DND-41 (cell line): ENCODE measurements at regions not wholly inside any gene's neighbourhood (a gene's known extent, or its start where the extent isn't known, plus 50 kb on each side); places are given as distances from the start of the nearest gene placed in this dataset.
A peak's percentile ranks its signal among the peaks of the same experiment; 100 is the strongest.

Experiments used
- ATAC-seq: fragments of 200-7000 bp; cut with Tn5 transposase; 3 replicates; pipeline ENCODE4 v1.9.1; 2021; ENCODE audit warnings: low read depth; ENCODE audit not compliant: insufficient read depth
- DNase-seq: peaks from one replicate; pipeline ENCODE4 v3.0.0-alpha.2; 2020
- H2AFZ ChIP-seq: 2 replicates; pipeline ENCODE4 v1.6.0; 2012; ENCODE audit warnings: low read depth, low read length
- H3K27ac ChIP-seq: 2 replicates; pipeline ENCODE4 v1.5.1; 2012; ENCODE audit warnings: low read length, inconsistent platforms
- H3K27me3 ChIP-seq: fragments of 200-600 bp; sonication (generic); 2 replicates; pipeline ENCODE4 v1.6.0; 2012; ENCODE audit warnings: low read length, mild to moderate bottlenecking, inconsistent platforms; ENCODE audit not compliant: insufficient read depth, poor library complexity
- H3K36me3 ChIP-seq: 2 replicates; pipeline ENCODE4 v1.5.1; 2012; ENCODE audit warnings: low read length, inconsistent platforms; ENCODE audit not compliant: insufficient read depth
- H3K4me1 ChIP-seq: 2 replicates; pipeline ENCODE4 v1.5.1; 2012; ENCODE audit warnings: mild to moderate bottlenecking, low read length; ENCODE audit not compliant: insufficient read depth
- H3K4me2 ChIP-seq: 2 replicates; pipeline ENCODE4 v1.6.0; 2012; ENCODE audit warnings: mild to moderate bottlenecking, moderate library complexity, low read length, inconsistent platforms; ENCODE audit not compliant: insufficient read depth
- H3K4me3 ChIP-seq, 2 experiments: fragments of 200-600 bp in 1 of 2; shearing (Covaris generic) in 1 of 2; 2 replicates each; pipeline ENCODE4 v1.5.1; 2012 to 2016; ENCODE audit warnings: inconsistent platforms in 2 of 2, low read length in 2 of 2, mild to moderate bottlenecking in 2 of 2, low read depth in 1 of 2, moderate library complexity in 1 of 2
- H3K79me2 ChIP-seq: 2 replicates; pipeline ENCODE4 v1.6.0; 2012; ENCODE audit warnings: low read length, inconsistent platforms; ENCODE audit not compliant: insufficient read depth
- H3K9ac ChIP-seq: 2 replicates; pipeline ENCODE4 v1.6.0; 2012; ENCODE audit warnings: low read depth, mild to moderate bottlenecking, inconsistent platforms, low read length, moderate library complexity
- H3K9me3 ChIP-seq: 2 replicates; pipeline ENCODE4 v1.5.1; 2012; ENCODE audit warnings: low read length, moderate library complexity, mild to moderate bottlenecking, inconsistent platforms; ENCODE audit not compliant: insufficient read depth, severe bottlenecking
- H4K20me1 ChIP-seq: 2 replicates; pipeline ENCODE4 v1.6.0; 2012; ENCODE audit warnings: low read length; ENCODE audit not compliant: insufficient read depth
- EZH2 ChIP-seq: IDR thresholded peaks from 3 replicates; pipeline ENCODE4 v1.6.1; 2012; ENCODE audit warnings: borderline replicate concordance, low read depth, mild to moderate bottlenecking, moderate library complexity, low read length, inconsistent platforms; ENCODE audit not compliant: severe bottlenecking
- TF ChIP-seq, protein P1 (sequence below): IDR thresholded peaks from 2 replicates; pipeline ENCODE4 v1.5.1; 2012; ENCODE audit warnings: borderline replicate concordance, low read length, moderate library complexity, mild to moderate bottlenecking; ENCODE audit not compliant: poor library complexity, severe bottlenecking; ENCODE audit errors: extremely low read depth

DNA sequence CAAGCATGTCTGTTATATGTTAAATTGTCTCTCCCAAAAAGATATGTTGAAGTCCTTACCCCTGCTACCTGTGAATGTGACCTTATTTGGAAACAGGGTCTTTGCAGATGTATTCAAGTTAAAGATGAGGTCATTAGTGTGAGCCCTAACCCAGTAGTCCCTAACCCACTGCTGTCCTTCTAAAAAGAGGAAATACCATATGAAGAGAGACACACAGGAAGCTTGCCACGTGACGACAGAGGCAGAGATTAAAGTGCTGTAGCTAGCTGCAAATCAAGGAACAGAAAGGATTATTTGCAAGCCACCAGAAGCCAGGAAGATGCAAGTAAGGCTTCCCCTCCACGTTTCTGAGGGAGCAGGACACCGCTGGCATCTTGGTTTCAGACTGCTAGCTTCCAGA, 150.1 kb downstream of the HNRNPD start:
- TF ChIP-seq, protein P1, sequence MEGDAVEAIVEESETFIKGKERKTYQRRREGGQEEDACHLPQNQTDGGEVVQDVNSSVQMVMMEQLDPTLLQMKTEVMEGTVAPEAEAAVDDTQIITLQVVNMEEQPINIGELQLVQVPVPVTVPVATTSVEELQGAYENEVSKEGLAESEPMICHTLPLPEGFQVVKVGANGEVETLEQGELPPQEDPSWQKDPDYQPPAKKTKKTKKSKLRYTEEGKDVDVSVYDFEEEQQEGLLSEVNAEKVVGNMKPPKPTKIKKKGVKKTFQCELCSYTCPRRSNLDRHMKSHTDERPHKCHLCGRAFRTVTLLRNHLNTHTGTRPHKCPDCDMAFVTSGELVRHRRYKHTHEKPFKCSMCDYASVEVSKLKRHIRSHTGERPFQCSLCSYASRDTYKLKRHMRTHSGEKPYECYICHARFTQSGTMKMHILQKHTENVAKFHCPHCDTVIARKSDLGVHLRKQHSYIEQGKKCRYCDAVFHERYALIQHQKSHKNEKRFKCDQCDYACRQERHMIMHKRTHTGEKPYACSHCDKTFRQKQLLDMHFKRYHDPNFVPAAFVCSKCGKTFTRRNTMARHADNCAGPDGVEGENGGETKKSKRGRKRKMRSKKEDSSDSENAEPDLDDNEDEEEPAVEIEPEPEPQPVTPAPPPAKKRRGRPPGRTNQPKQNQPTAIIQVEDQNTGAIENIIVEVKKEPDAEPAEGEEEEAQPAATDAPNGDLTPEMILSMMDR, result no peak
- TF ChIP-seq EZH2, result no peak
- no peak overlapping the region for H3K27ac ChIP-seq
- peaks cover 2% of the 10 kb centered on the region for H3K27me3 ChIP-seq
- no peaks in the 10 kb centered on the region for H4K20me1 ChIP-seq
- H3K36me3 ChIP-seq, result no peaks in the 10 kb centered on the region
- no peaks in the 10 kb centered on the region for H3K9me3 ChIP-seq
- peak; percentile 99 for ATAC-seq
- H3K4me1 ChIP-seq, result peaks cover 11% of the 10 kb centered on the region
- peak; percentile 50 for DNase-seq
- H3K9ac ChIP-seq, result no peak overlapping the region
- H3K4me2 ChIP-seq, result peak overlapping the region; percentile 52; the same call in 1 of the 2 replicates
- peak overlapping the region in 1 of 2 experiments; percentile 22; a peak in 1 of 4 replicates for H3K4me3 ChIP-seq
- H2AFZ ChIP-seq, result peak overlapping the region; percentile 64
- H3K79me2 ChIP-seq, result no peaks in the 10 kb centered on the region

DNA sequence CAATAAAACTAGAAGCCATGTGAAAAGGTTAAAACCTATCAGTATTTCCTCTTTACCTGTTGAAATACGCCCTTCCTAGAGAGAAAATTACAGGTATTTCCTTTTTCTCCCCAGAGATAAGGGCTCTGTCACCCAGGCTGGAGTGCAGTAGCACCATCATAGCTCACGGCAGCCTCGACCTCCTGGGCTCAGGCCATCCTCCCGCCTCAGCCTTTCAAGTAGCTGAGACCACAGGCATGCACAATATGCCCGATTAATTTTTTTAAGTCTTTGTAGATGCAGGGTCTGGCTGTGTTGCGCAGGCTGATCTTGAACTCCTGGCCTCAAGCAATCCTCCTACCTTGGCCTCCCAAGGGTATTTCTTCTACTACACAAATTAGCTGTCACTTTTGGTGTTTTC, 154.4 kb downstream of the HNRNPD start:
- no peak overlapping the region for H3K4me2 ChIP-seq
- peaks cover 5% of the 10 kb centered on the region for H3K27me3 ChIP-seq
- no peak overlapping the region for H3K9ac ChIP-seq
- no peaks in the 10 kb centered on the region for H3K9me3 ChIP-seq
- H3K4me3 ChIP-seq, result no peak overlapping the region
- no peaks in the 10 kb centered on the region for H3K36me3 ChIP-seq
- no peaks in the 10 kb centered on the region for H4K20me1 ChIP-seq
- H3K4me1 ChIP-seq, result peaks cover 9% of the 10 kb centered on the region
- no peak for TF ChIP-seq EZH2
- TF ChIP-seq, protein P1, result no peak
- no peaks in the 10 kb centered on the region for H3K79me2 ChIP-seq
- no peak overlapping the region for H3K27ac ChIP-seq
- no peak overlapping the region for H2AFZ ChIP-seq
- DNase-seq, result no peak
- no peak for ATAC-seq

DNA sequence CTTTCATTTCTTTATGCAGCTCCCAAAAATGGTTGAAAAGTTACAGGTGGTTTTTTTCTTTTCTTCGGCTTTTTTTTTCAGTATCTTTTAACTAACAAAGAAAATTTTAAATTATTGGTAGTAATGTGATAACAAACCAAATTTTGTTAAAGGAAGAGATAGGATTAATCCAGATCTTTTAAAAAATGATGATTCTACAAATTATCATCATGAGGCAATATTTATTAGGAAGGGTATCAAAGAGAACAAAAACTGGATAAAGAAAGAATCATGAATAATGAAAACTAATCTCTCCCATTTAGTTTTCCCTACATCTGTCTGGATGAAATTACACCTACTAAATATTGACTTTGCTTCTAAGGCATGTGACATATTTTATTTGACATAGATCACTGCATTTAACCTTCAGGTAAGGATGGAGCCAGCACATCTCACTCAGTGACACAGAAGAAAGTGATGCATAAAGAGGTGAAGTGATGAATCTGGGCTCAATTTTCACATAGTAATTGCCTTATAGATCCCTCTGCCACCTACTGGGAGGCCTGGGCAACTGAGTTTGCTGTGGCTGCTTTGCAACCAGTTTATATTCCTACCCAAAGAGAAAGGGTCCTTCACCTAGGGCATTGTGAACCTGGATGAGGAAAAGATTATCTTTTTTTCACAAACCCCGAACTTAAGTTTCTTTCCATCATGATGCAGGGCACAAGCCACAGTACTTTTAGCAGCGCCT, 155.6 kb downstream of the HNRNPD start:
- no peak for TF ChIP-seq EZH2
- TF ChIP-seq, protein P1, result peak; percentile 48
- peaks cover 10% of the 10 kb centered on the region for H3K4me1 ChIP-seq
- no peaks in the 10 kb centered on the region for H3K79me2 ChIP-seq
- H3K4me2 ChIP-seq, result no peak overlapping the region
- H3K36me3 ChIP-seq, result no peaks in the 10 kb centered on the region
- no peak for ATAC-seq
- DNase-seq, result no peak
- no peak overlapping the region for H2AFZ ChIP-seq
- H4K20me1 ChIP-seq, result no peaks in the 10 kb centered on the region
- H3K27me3 ChIP-seq, result peaks cover 5% of the 10 kb centered on the region
- H3K9me3 ChIP-seq, result no peaks in the 10 kb centered on the region
- no peak overlapping the region for H3K9ac ChIP-seq
- no peak overlapping the region for H3K27ac ChIP-seq
- H3K4me3 ChIP-seq, result no peak overlapping the region
